Effector memory CD8-positive, alpha-beta T cell (primary cell): ENCODE measurements at regions not wholly inside any gene's neighbourhood (a gene's known extent, or its start where the extent isn't known, plus 50 kb on each side); places are given as distances from the start of the nearest gene placed in this dataset.
"Not testable (repeated sequence)": the region's sequence is repeated elsewhere in the genome, so short reads cannot be mapped to it uniquely, and the experiment has no call there.

Experiments used
- ATAC-seq: fragments of 150-1000 bp; cut with Tn5 transposase; replicated peaks from 2 replicates; pipeline ENCODE4 v1.10.0; 2021; ENCODE audit warnings: mild to moderate bottlenecking, moderate library complexity
- DNase-seq, 3 experiments: peaks; one replicate each; pipeline ENCODE4 v3.0.0; 2021
- H3K27ac Mint-ChIP-seq, 2 donors: one replicate each; pipeline ENCODE4 v1.8.0; 2022; ENCODE audit warnings: mild to moderate bottlenecking in 2 of 2, mixed read lengths in 2 of 2, moderate library complexity in 2 of 2
- H3K27me3 Mint-ChIP-seq, 2 donors: one replicate each; pipeline ENCODE4 v1.8.0; 2022; ENCODE audit warnings: mixed read lengths in 2 of 2
- H3K36me3 Mint-ChIP-seq: one replicate; pipeline ENCODE4 v1.8.0; 2022; ENCODE audit warnings: mild to moderate bottlenecking, moderate library complexity, mixed read lengths; ENCODE audit not compliant: insufficient read depth
- H3K4me1 Mint-ChIP-seq, 2 donors: one replicate each; pipeline ENCODE4 v1.8.0; 2022; ENCODE audit warnings: low read depth in 2 of 2, mixed read lengths in 2 of 2
- H3K4me3 Mint-ChIP-seq, 2 donors: one replicate each; pipeline ENCODE4 v1.8.0; 2022; ENCODE audit warnings: mild to moderate bottlenecking in 2 of 2, mixed read lengths in 2 of 2, moderate library complexity in 2 of 2
- H3K9me3 Mint-ChIP-seq, 2 donors: one replicate each; pipeline ENCODE4 v1.8.0; 2022; ENCODE audit warnings: mixed read lengths in 2 of 2

DNA sequence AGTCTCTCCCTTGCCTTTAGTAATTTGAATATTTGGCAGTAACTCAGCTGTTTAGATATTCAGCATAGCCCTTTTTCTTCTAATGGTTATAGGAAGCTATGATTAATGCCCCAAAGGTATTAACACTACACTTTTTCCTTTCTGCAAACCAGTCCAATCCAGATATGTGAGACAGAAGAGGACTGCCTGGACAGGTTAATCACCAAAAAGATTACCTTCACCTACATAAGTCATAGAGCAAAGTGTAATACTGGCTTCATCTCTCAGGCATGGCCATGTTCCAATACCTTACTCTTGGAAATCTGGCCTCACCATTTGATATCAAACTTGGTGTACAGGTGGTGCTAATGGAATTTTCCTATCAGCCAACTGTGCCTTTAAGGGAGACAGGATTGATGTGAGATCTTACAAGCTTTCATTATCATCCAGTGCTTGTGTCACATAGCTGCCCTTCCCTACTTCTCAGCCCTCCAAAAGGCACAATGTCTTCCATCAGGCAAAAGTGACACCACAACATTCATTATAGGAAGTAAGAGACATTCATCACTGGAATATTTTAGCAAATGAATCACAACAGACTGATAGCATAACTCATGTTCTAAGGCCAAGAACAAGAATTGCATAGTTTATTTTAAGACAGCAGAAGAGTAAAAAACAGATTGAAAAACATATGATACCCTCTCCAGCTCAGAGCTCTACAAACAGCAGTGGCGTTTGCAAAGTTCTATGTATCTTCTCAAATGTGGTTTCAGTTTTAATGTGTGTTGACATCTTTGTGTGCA is 91.2 kb upstream of the PAM start:
- Mint-ChIP-seq H3K27ac (no peak overlapping the region), H3K27me3 (no peaks in the 10 kb centered on the region), H3K9me3 (no peaks in the 10 kb centered on the region), H3K4me1 (no peaks in the 10 kb centered on the region), H3K36me3 (no peaks in the 10 kb centered on the region), H3K4me3 (no peak overlapping the region)
- DNase-seq (no peak), ATAC-seq (no peak)

DNA sequence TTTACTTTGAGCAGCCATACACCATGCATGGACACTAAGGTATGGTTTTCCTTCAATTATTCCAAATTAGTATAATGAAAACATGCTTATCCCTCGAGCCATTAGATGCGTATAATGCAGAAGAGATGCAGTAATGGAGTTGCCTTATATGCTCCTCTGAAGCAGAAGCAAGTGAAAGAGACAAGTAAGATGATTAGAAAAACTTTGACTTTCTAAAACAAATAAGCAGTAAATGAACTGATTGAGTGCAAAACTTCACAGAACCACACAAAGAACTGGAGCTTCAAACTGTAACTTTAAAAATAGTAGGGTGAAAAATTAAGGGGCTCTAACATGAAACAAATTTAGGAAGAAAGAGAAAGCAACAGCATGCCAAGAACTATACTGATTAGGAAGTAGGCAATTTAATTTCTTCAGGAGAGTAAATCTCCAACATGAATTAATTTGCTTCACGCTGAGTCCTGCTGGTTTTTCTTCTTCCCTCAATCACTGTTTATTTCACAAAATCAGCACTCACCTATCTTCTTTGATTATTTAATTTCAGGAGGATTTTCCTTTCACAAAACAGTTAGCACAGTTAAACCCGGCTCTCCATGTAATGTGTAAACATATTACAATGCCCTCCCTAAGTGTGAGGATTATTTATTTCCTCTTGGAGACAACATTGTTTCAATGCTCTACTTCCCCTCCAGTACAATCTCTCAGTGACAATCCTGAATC is 90.3 kb upstream of the PAM start:
- Mint-ChIP-seq H3K27me3 (no peaks in the 10 kb centered on the region), H3K4me1 (no peaks in the 10 kb centered on the region), H3K4me3 (no peak overlapping the region), H3K27ac (no peak overlapping the region), H3K36me3 (no peaks in the 10 kb centered on the region), H3K9me3 (no peaks in the 10 kb centered on the region)
- DNase-seq: no peak
- no peak for ATAC-seq

DNA sequence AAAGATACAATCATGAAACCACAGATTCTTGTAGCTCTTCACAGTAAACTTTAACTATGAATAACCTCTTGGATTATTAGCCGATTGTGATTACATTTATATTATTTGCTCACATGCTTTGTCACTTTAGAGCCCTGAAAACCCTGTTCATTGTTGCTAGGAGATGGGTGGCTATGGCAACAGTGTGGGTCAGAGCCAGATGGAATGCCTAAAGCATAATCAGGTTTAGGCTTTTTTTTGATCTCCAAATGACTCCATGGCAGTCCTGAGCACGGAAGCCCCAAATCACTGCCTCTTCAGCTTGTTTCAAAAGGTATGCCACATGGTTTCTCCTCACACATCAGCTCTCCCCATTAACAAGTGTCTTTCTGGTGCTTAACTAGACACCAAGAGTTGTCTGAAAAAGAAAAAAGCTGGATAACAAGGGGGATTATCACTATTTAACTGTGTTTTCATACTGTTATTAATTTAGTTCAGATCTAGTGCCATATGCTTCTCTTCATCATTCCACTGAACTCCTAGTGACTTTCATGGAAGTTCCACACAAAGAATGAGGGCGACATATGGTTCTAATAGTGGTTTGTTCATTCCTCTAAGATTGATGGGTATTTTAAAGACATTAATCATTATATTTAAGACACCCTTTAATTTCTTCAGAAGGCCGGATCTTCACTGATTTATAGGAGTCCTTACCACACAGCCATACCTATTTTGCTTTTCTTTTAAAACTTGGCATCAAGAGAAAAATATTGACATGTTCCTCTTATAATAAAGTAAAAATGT is 88.8 kb upstream of the PAM start:
- DNase-seq: no peak

GRCh38 chr5:102668220-102668932 is 86.7 kb upstream of the PAM start:
- Mint-ChIP-seq H3K27ac (no peak overlapping the region), H3K9me3 (no peaks in the 10 kb centered on the region), H3K4me3 (no peak overlapping the region), H3K4me1 (no peaks in the 10 kb centered on the region), H3K36me3 (no peaks in the 10 kb centered on the region), H3K27me3 (peaks cover 10 to 14% of the 10 kb centered on the region in 2 donors)
- DNase-seq (no peak), ATAC-seq (no peak)

More for the DNA sequence above, 88.8 kb upstream of the PAM start:
- no peaks in the 10 kb centered on the region for H3K9me3 Mint-ChIP-seq
- H3K4me3 Mint-ChIP-seq: no peak overlapping the region
- H3K27ac Mint-ChIP-seq: no peak overlapping the region
- H3K27me3 Mint-ChIP-seq: peaks cover 10 to 14% of the 10 kb centered on the region in 2 donors
- no peaks in the 10 kb centered on the region for H3K4me1 Mint-ChIP-seq
- H3K36me3 Mint-ChIP-seq: no peaks in the 10 kb centered on the region
- ATAC-seq: no peak

DNA sequence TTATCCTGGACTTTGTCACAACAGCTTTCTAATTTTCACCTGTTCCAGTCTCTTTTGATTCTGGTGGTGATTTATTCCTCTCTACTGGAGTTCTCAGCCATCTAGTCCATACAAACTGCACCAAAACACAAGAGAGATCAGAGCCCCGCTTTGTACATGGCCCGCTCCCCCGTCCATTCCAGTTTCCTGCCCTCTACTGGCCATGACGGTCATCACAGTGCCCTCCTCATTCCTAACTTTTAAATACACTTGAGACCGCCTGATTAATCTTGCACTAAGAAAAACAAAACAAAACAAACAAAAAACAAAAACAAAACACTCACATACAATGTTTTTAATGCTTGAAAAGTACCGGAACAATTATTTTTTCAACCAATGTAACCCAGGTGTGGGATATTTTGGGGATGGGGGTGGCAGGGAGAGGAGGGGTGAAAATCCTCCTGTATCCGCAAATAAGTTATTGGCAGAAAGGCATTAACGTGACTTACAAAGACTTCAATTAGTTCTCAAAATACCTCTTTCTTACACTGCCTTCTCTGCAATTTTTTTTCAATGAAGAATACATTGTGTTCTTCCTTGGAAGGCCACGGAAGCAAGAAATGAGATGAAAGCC is 84.8 kb upstream of the PAM start:
- no peaks in the 10 kb centered on the region for H3K9me3 Mint-ChIP-seq
- H3K4me3 Mint-ChIP-seq: no peak overlapping the region
- no peaks in the 10 kb centered on the region for H3K4me1 Mint-ChIP-seq
- peaks cover 14 to 21% of the 10 kb centered on the region in 2 donors for H3K27me3 Mint-ChIP-seq
- H3K27ac Mint-ChIP-seq: no peak overlapping the region
- no peaks in the 10 kb centered on the region for H3K36me3 Mint-ChIP-seq
- no peak for DNase-seq
- no peak for ATAC-seq

GRCh38 chr5:102671033-102671734 is 83.9 kb upstream of the PAM start:
- not testable (repeated sequence) for H3K4me1 Mint-ChIP-seq, H3K36me3 Mint-ChIP-seq, H3K4me3 Mint-ChIP-seq, H3K27ac Mint-ChIP-seq, DNase-seq, ATAC-seq, H3K9me3 Mint-ChIP-seq
- peaks cover 14 to 21% of the 10 kb centered on the region in 2 donors for H3K27me3 Mint-ChIP-seq

- Mint-ChIP-seq H3K27ac (no peak overlapping the region), H3K36me3 (no peaks in the 10 kb centered on the region), H3K4me1 (peaks cover 0 to 4% of the 10 kb centered on the region in 2 donors), H3K27me3 (peaks cover 4 to 13% of the 10 kb centered on the region in 2 donors), H3K4me3 (no peak overlapping the region), H3K9me3 (no peaks in the 10 kb centered on the region)
- no peak for DNase-seq
- ATAC-seq: no peak
Observed at GRCh38 chr5:102678267-102679058, 76.6 kb upstream of the PAM start.

DNA sequence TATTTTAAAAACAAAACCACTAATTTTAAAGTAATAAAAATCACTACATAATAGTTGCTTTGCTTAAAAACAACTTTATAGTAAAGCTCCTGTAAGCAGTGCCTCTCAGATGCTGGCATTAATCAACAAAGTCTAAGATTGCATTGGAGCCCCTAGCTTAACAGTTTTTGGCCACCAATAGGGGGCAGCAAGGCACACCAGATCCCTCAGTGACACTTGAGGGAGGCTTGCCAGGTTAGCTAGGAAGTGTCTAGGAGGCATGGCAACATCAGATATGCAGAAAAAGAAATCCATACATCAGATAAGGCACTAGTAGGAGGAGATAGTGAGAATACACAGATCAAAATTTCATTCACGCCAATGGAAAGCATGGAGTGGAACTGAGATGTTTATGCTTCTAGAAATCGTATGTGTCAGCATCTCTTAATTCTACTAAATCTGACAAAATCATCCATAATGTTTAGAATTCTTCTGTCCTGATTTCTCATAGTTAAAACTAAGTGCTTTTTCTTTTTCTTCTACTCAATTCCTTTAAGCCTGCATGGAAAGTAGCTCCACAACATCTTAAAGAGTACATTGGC is 73.6 kb upstream of the PAM start:
- DNase-seq (peak; percentile 50 to 55 (median 54)), ATAC-seq (peak; percentile 75)
- no peak overlapping the region for H3K4me3 Mint-ChIP-seq
- no peak overlapping the region for H3K27ac Mint-ChIP-seq
- H3K27me3 Mint-ChIP-seq: peaks cover 0 to 7% of the 10 kb centered on the region in 2 donors
- no peaks in the 10 kb centered on the region for H3K36me3 Mint-ChIP-seq
- H3K9me3 Mint-ChIP-seq: no peaks in the 10 kb centered on the region
- peaks cover 0 to 4% of the 10 kb centered on the region in 2 donors for H3K4me1 Mint-ChIP-seq

GRCh38 chr5:102682101-102682647 is 72.9 kb upstream of the PAM start:
- no peak overlapping the region for H3K27ac Mint-ChIP-seq
- ATAC-seq: no peak
- DNase-seq: no peak
- no peak overlapping the region for H3K4me3 Mint-ChIP-seq
- H3K36me3 Mint-ChIP-seq: no peaks in the 10 kb centered on the region
- H3K9me3 Mint-ChIP-seq: no peaks in the 10 kb centered on the region
- H3K27me3 Mint-ChIP-seq: peaks cover 0 to 7% of the 10 kb centered on the region in 2 donors
- peaks cover 0 to 4% of the 10 kb centered on the region in 2 donors for H3K4me1 Mint-ChIP-seq

GRCh38 chr5:102688076-102688475 is 67.0 kb upstream of the PAM start:
- not testable (repeated sequence) for DNase-seq, H3K9me3 Mint-ChIP-seq, H3K36me3 Mint-ChIP-seq, H3K4me3 Mint-ChIP-seq, H3K4me1 Mint-ChIP-seq, ATAC-seq, H3K27ac Mint-ChIP-seq
- H3K27me3 Mint-ChIP-seq: peaks cover 11 to 18% of the 10 kb centered on the region in 2 donors

DNA sequence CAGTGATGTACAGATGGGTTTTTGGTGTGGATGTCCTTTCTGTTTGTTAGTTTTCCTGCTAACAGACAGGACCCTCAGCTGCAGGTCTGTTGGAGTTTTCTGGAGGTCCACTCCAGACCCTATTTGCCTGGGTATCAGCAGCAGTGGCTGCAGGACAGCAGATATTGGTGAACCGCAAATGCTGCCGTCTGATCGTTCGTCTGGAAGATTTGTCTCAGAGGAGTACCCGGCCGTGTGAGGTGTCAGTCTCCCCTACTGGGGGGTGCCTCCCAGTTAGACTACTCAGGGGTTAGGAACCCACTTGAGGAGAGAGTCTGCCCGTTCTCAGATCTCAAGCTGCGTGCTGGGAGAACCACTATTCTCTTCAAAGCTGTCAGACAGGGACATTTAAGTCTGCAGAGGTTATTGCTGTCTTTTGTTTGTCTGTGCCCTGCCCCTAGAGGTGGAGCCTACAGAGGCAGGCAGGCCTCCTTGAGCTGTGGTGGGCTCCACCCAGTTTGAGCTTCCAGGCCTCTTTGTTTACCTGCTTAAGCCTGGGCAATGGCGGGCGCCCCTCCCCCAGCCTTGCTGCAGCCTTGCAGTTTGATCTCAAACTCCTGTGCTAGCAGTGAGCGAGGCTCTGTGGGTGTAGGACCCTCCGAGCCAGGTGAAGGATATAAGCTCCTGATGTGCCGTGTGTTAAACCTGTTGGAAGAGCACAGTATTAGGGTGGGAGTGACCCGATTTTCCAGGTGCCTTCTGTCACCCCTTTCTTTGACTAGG is 66.3 kb upstream of the PAM start:
- not testable (repeated sequence) for H3K36me3 Mint-ChIP-seq, H3K9me3 Mint-ChIP-seq, DNase-seq, H3K27ac Mint-ChIP-seq, ATAC-seq, H3K4me1 Mint-ChIP-seq, H3K4me3 Mint-ChIP-seq
- H3K27me3 Mint-ChIP-seq: peaks cover 11 to 20% of the 10 kb centered on the region in 2 donors
